Transverse colon (tissue), 4 donors: ENCODE measurements at regions not wholly inside any gene's neighbourhood (a gene's known extent, or its start where the extent isn't known, plus 50 kb on each side); places are given as distances from the start of the nearest gene placed in this dataset.

Experiments
- DNase-seq: peaks from one replicate; pipeline ENCODE4 v3.0.0-alpha.2; 2019
- H3K27ac ChIP-seq, 4 donors: fragments of 200-600 bp; sonication (generic); 2 replicates each; pipeline ENCODE4 v1.5.1; 2016 to 2018; ENCODE audit warnings: inconsistent platforms in 4 of 4
- H3K27me3 ChIP-seq: fragments of 200-600 bp; sonication (generic); 2 replicates; pipeline ENCODE4 v1.5.1; 2017; ENCODE audit warnings: inconsistent platforms
- H3K36me3 ChIP-seq, 4 donors: fragments of 200-600 bp; sonication (generic); 2 replicates each; pipeline ENCODE4 v1.5.1; 2017 to 2019; ENCODE audit warnings: inconsistent platforms in 4 of 4
- H3K4me1 ChIP-seq, 4 donors: fragments of 200-600 bp; sonication (generic); 2 replicates each; pipeline ENCODE4 v1.5.1; 2017 to 2020; ENCODE audit warnings: inconsistent platforms in 4 of 4
- H3K4me3 ChIP-seq, 4 donors: fragments of 200-600 bp; sonication (generic); 1 replicate in 1 of 4; 2 replicates in 3 of 4; pipeline versions ENCODE4 v1.5.1 to v1.6.1; 2017 to 2019; ENCODE audit warnings: inconsistent platforms in 4 of 4
- H3K9me3 ChIP-seq, 2 donors: fragments of 200-600 bp; sonication (generic); 2 replicates each; pipeline ENCODE4 v1.5.1; 2017 to 2019; ENCODE audit warnings: inconsistent platforms in 2 of 2
- EP300 ChIP-seq: sonication (generic); formaldehyde crosslinking; IDR thresholded peaks from one replicate; pipeline ENCODE4 v1.6.1; 2017; ENCODE audit warnings: antibody characterized with exemption, low read depth
- POLR2A ChIP-seq: fragments of 450-650 bp; IDR thresholded peaks from one replicate; pipeline ENCODE4 v1.6.1; 2016; ENCODE audit warnings: antibody characterized with exemption, mild to moderate bottlenecking, moderate library complexity
- POLR2AphosphoS5 ChIP-seq, 3 donors: sonication (generic); formaldehyde crosslinking; IDR thresholded peaks; one replicate each; pipeline ENCODE4 v1.6.1; 2016; ENCODE audit warnings: antibody characterized with exemption in 3 of 3
- WGBS, 2 donors: methylation state at CpG; one replicate each; pipeline ENCODE4 v1.1.5; 2018; ENCODE audit warnings: low coverage in 1 of 2; 5-methylcytosine and 5-hydroxymethylcytosine counted together
- in situ Hi-C, 4 donors: fragments of 200-750 bp; cut with MboI; loops; one replicate each; pipeline versions ENCODE4 v1.15.0 to v1.15.1; 2017; ENCODE audit warnings: low sequenced_read_pairs in 3 of 4, low pct_ligation_motif_present in 1 of 4, low pct_unique_long_range_greater_than_20kb in 1 of 4
- intact Hi-C: fragments of 100-400 bp; cut with DNase I; formaldehyde crosslinking; loops from one replicate; pipeline ENCODE4 v1.15.1; 2023; ENCODE audit warnings: low total_unique reads
- TF ChIP-seq, protein P1 (sequence below), 5 experiments: fragments of 200-600 bp in 3 of 5; fragments of 450-650 bp in 2 of 5; sonication (generic) in 3 of 5; IDR thresholded peaks; 1 replicate in 2 of 5; 2 replicates in 3 of 5; pipeline ENCODE4 v1.5.1; 2016 to 2017; ENCODE audit warnings: antibody characterized with exemption in 5 of 5, inconsistent platforms in 3 of 5, mild to moderate bottlenecking in 2 of 5, moderate library complexity in 1 of 5

DNA sequence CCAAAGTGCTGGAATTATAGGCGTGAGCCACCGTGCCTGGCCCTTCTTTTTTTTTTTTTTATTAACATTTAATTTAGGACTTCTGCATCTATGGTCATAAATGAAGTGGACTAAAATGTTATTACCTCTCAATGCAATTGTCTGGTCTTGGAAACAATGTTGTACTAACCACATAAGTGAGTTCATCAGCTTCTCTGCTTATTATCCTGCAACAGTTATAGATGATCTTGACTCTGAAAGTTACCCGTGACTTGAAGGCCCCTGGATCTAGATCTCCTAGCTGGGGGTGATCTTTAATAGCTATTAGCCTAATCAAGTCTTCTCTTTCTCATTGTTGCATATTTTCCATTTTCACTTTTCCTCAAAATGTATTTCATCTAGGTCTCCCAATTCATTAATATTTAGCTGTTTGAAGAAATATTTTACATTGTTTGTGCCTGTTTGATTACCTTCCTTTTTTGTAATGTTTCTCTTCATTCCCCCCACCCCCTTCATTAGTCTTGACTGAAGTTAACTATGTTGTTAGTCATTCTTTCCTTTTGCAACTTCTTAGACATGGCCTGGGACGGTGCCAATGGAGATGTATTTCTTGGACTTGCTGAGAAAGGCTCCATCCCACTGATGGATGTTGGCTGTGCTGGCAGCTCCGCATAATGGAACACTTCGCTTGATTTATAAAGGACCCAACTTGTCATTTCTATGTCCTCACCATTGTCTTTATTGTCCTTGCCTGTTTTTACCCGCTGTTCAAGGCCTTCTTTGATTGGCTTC lies 141.6 kb upstream of the RIOK3 start:
- Histone ChIP-seq H3K36me3 (no peaks in the 10 kb centered on the region), H3K27me3 (no peaks in the 10 kb centered on the region), H3K9me3 (no peaks in the 10 kb centered on the region), H3K4me1 (no peaks in the 10 kb centered on the region), H3K4me3 (no peak overlapping the region), H3K27ac (no peak overlapping the region)
- intact Hi-C loops (no loop called here), in situ Hi-C loops (no loop called here)
- DNase-seq: no peak
- TF ChIP-seq EP300 (no peak), POLR2AphosphoS5 (IDR thresholded peaks at IDR 0.05) (no peak), POLR2A (no peak)
- TF ChIP-seq, protein P1, sequence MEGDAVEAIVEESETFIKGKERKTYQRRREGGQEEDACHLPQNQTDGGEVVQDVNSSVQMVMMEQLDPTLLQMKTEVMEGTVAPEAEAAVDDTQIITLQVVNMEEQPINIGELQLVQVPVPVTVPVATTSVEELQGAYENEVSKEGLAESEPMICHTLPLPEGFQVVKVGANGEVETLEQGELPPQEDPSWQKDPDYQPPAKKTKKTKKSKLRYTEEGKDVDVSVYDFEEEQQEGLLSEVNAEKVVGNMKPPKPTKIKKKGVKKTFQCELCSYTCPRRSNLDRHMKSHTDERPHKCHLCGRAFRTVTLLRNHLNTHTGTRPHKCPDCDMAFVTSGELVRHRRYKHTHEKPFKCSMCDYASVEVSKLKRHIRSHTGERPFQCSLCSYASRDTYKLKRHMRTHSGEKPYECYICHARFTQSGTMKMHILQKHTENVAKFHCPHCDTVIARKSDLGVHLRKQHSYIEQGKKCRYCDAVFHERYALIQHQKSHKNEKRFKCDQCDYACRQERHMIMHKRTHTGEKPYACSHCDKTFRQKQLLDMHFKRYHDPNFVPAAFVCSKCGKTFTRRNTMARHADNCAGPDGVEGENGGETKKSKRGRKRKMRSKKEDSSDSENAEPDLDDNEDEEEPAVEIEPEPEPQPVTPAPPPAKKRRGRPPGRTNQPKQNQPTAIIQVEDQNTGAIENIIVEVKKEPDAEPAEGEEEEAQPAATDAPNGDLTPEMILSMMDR (IDR thresholded peaks at IDR 0.05): no peak
- 84 to 89% methylated on average over 4 to 7 of the region's 7 CpGs for WGBS, 2 donors

DNA sequence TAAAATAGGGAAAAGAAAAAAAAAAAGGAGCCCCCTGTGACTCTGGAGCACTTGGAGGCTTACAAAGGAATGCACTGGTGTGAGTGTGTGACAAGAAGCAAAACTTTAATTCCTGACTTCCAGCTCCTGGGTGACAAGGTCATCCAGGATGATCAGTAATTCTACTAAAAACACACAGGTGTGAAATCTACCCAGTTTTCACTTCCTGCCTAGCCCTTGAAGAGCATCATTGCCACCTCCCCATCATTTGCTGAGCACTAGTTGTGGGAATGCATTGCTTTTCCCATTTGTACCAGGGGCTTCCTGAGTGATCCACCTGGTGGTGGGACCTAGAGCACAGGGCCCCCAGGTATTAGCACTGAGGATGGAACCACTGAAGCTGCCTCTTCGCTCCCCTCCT lies 139.7 kb upstream of the RIOK3 start:
- Histone ChIP-seq H3K36me3 (no peaks in the 10 kb centered on the region), H3K4me1 (no peaks in the 10 kb centered on the region), H3K4me3 (no peak overlapping the region), H3K27ac (no peak overlapping the region), H3K9me3 (no peaks in the 10 kb centered on the region), H3K27me3 (no peaks in the 10 kb centered on the region)
- DNase-seq: no peak
- in situ Hi-C loops: no loop called here
- 100% methylated on average over 1 of the region's 1 CpG; no CpG with 5 or more reads in 1 of the 2 donors for WGBS, 2 donors
- intact Hi-C loops: no loop called here
- TF ChIP-seq POLR2A (no peak), EP300 (no peak), POLR2AphosphoS5 (IDR thresholded peaks at IDR 0.05) (no peak)
- TF ChIP-seq, protein P1 (IDR thresholded peaks at IDR 0.05): no peak

DNA sequence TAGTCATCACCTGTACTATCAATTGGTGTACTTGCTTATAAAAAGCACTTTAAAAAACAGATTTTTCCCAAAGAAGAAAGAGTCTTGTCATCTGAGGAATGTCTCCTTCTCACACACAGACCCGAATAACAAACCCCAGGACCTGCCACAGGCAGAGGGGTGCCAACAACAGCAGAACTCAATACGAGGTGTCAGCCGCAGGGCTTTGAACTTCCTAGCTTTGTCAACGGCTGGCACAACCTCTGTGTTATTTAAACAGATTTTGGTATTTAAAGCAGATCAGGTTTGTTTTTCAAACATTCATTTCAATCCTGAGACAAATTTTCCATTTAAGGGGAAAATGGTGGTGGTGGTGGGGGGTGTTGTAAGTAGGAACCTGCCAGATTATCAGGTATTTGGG lies 138.4 kb upstream of the RIOK3 start:
- 82 to 84% methylated on average over 4 of the region's 4 CpGs for WGBS, 2 donors
- Histone ChIP-seq H3K9me3 (no peaks in the 10 kb centered on the region), H3K36me3 (no peaks in the 10 kb centered on the region), H3K4me3 (no peak overlapping the region), H3K27me3 (no peaks in the 10 kb centered on the region), H3K4me1 (no peaks in the 10 kb centered on the region), H3K27ac (no peak overlapping the region)
- in situ Hi-C loops: no loop called here
- TF ChIP-seq, protein P1 (IDR thresholded peaks at IDR 0.05): no peak
- TF ChIP-seq EP300 (no peak), POLR2A (no peak), POLR2AphosphoS5 (IDR thresholded peaks at IDR 0.05) (no peak)
- intact Hi-C loops: no loop called here
- DNase-seq: no peak

DNA sequence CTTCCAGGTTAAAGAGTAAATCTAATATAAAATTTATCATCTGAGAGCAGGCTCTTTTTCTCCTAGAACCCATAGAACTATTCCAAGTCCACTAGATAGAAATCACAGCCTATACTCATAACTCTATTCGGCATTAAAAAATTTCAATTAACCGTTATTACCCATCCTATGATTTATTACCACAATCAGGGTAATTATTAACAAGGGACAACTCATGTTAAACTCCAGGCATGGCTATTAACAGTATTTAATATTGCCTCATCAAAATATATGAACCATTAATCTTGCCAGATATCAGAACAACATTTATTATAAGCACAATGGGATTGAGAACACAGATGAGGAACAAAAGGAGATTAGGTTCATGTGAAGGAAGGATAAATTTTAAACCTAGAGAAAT lies 136.8 kb upstream of the RIOK3 start:
- Histone ChIP-seq H3K4me1 (no peaks in the 10 kb centered on the region), H3K27me3 (no peaks in the 10 kb centered on the region), H3K36me3 (no peaks in the 10 kb centered on the region), H3K27ac (no peak overlapping the region), H3K4me3 (no peak overlapping the region), H3K9me3 (no peaks in the 10 kb centered on the region)
- in situ Hi-C loops (no loop called here), intact Hi-C loops (no loop called here)
- 95 to 100% methylated on average over 2 of the region's 2 CpGs for WGBS, 2 donors
- DNase-seq: no peak
- TF ChIP-seq, protein P1 (IDR thresholded peaks at IDR 0.05): no peak
- TF ChIP-seq EP300 (no peak), POLR2A (no peak), POLR2AphosphoS5 (IDR thresholded peaks at IDR 0.05) (no peak)
